Suprapubic skin (tissue), 4 donors: ENCODE measurements at regions not wholly inside any gene's neighbourhood (a gene's known extent, or its start where the extent isn't known, plus 50 kb on each side); places are given as distances from the start of the nearest gene placed in this dataset.

Experiments
- DNase-seq, 2 donors: peaks; one replicate each; pipeline ENCODE4 v3.0.0-alpha.2; 2019; ENCODE audit warnings: low spot score in 2 of 2
- H3K27ac ChIP-seq: fragments of 200-600 bp; sonication (generic); one replicate; pipeline ENCODE4 v1.5.1; 2019
- H3K27me3 ChIP-seq: fragments of 200-600 bp; sonication (generic); one replicate; pipeline ENCODE4 v1.5.1; 2019
- H3K36me3 ChIP-seq: fragments of 200-600 bp; sonication (generic); one replicate; pipeline ENCODE4 v1.5.1; 2019
- H3K4me1 ChIP-seq: fragments of 200-600 bp; sonication (generic); one replicate; pipeline ENCODE4 v1.5.1; 2019
- H3K4me3 ChIP-seq: fragments of 200-600 bp; sonication (generic); one replicate; pipeline ENCODE4 v1.5.1; 2019; ENCODE audit warnings: mild to moderate bottlenecking
- H3K9me3 ChIP-seq: fragments of 200-600 bp; sonication (generic); one replicate; pipeline ENCODE4 v1.5.1; 2019
- EP300 ChIP-seq: sonication (generic); formaldehyde crosslinking; IDR thresholded peaks from one replicate; pipeline ENCODE4 v1.6.1; 2017; ENCODE audit warnings: antibody characterized with exemption
- POLR2A ChIP-seq, 2 donors: fragments of 450-650 bp; IDR thresholded peaks; one replicate each; pipeline ENCODE4 v1.6.1; 2017; ENCODE audit warnings: antibody characterized with exemption in 2 of 2, mild to moderate bottlenecking in 2 of 2, moderate library complexity in 2 of 2
- POLR2AphosphoS5 ChIP-seq, 3 donors: sonication (generic); formaldehyde crosslinking; IDR thresholded peaks; one replicate each; pipeline ENCODE4 v1.6.1; 2017; ENCODE audit warnings: antibody characterized with exemption in 3 of 3
- WGBS: methylation state at CpG from one replicate; pipeline ENCODE4 v1.1.5; 2018; 5-methylcytosine and 5-hydroxymethylcytosine counted together
- TF ChIP-seq, protein P1 (sequence below), 2 donors: fragments of 200-600 bp in 1 of 2; fragments of 450-650 bp in 1 of 2; sonication (generic) in 1 of 2; IDR thresholded peaks; one replicate each; pipeline ENCODE4 v1.5.1; 2016 to 2019; ENCODE audit warnings: antibody characterized with exemption in 2 of 2, mild to moderate bottlenecking in 1 of 2, moderate library complexity in 1 of 2

DNA sequence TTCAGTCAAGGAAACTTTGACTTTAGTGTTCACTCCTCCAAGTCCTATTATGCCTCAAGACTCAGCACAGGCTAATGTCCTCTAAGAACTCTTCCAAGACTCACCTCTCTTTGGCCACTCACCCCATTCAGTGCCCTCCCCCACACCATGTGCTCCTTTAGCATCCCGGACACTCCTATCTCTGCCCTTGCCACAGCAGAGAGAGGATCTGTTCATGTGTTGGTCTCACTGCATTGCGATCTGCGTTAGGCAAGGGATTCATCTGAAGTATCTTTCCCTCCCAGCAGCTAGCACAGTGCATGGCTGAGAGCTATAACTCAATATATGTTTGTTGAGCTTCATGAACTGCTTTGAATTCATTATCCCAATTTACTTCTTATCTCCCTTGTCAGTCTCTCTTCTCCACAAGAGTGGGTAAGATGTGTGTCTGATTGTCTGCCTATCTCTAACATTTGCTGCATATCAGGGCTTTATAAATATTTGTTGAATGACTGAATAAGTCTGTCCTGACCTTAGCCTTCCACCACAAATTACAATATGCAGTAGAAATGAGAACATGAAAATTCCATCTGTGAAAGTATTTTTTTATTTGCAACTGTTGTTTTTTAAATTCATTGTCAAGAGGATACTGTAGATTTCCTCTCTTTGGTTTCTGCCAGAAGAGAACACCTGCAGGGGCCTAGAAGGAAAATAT lies 179.9 kb upstream of the NCKAP5 start:
- 94% methylated on average over 3 of the region's 3 CpGs for WGBS
- TF ChIP-seq EP300 (no peak), POLR2AphosphoS5 (IDR thresholded peaks at IDR 0.05) (no peak)
- DNase-seq = no peak
- H3K27ac ChIP-seq = no peak overlapping the region
- H3K27me3 ChIP-seq = no peaks in the 10 kb centered on the region
- H3K36me3 ChIP-seq = no peaks in the 10 kb centered on the region
- H3K4me1 ChIP-seq = no peaks in the 10 kb centered on the region
- H3K9me3 ChIP-seq = no peaks in the 10 kb centered on the region
- H3K4me3 ChIP-seq = no peak overlapping the region

DNA sequence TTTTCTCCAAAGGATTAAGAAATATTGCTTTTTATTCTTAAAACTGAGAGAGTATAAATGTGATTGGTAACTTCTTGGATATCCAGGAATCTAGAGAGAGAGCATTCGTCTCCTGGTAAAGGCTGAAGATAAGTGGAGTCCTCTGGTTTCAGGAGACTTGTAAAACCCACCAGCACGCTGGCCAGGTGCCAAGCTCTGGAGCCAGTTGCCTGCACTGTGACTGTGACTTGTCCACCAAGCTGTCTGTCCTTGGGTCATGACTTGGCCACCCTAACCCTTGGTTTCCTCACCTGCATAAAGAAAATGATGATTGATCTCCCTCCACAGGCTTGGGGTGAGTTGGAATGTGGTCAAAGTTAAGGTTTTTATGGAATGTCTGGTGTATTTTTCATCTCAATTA lies 185.4 kb upstream of the NCKAP5 start:
- no peak overlapping the region for H3K27ac ChIP-seq
- H3K36me3 ChIP-seq = no peaks in the 10 kb centered on the region
- no peaks in the 10 kb centered on the region for H3K9me3 ChIP-seq
- WGBS = 46% methylated on average over 2 of the region's 2 CpGs
- DNase-seq = no peak
- no peak overlapping the region for H3K4me3 ChIP-seq
- H3K27me3 ChIP-seq = no peaks in the 10 kb centered on the region
- H3K4me1 ChIP-seq = no peaks in the 10 kb centered on the region
- no peak for TF ChIP-seq EP300
- no peak for TF ChIP-seq POLR2A (IDR thresholded peaks at IDR 0.05)
- TF ChIP-seq POLR2AphosphoS5 (IDR thresholded peaks at IDR 0.05) = no peak
- TF ChIP-seq, protein P1, sequence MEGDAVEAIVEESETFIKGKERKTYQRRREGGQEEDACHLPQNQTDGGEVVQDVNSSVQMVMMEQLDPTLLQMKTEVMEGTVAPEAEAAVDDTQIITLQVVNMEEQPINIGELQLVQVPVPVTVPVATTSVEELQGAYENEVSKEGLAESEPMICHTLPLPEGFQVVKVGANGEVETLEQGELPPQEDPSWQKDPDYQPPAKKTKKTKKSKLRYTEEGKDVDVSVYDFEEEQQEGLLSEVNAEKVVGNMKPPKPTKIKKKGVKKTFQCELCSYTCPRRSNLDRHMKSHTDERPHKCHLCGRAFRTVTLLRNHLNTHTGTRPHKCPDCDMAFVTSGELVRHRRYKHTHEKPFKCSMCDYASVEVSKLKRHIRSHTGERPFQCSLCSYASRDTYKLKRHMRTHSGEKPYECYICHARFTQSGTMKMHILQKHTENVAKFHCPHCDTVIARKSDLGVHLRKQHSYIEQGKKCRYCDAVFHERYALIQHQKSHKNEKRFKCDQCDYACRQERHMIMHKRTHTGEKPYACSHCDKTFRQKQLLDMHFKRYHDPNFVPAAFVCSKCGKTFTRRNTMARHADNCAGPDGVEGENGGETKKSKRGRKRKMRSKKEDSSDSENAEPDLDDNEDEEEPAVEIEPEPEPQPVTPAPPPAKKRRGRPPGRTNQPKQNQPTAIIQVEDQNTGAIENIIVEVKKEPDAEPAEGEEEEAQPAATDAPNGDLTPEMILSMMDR (IDR thresholded peaks at IDR 0.05) = no peak

DNA sequence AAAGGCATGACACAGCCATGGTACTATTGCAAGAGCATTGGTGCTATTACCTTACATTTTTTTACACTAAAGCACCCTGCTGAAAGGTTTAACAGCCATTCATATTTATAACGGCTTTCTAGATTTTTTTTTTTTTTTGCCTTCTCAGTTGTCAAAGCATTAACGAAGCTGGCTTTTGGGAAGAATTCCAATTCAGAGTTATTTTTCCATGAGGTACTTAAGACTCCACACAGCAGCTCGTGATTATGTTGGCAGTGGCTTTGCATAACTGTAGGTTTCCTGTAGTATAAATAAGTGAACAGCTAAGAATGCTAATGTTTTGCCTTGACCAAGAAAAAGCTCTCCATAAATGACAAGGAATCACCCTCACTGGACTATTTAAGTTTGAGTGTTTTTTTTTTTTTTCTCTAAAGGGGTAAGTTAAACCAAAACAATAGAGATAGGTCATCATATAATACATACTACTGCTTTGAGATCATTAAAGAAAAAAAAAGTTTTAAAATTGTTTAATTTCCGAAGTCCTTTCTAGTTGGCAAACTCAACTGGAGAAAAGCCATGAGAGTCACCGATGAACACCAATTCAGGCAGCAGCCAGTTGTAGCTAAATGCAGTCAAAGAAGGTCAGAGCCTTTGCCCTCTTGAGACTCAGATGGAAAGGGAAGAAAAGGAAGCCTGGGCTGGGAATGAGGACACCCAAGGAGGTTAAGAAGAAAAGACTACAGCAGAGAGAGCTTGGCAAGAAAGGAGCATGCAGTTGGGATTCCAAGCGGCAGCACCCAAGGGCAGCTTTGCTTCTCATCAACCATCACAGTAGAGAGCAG lies 187.4 kb upstream of the NCKAP5 start:
- H3K4me1 ChIP-seq = no peaks in the 10 kb centered on the region
- no peaks in the 10 kb centered on the region for H3K9me3 ChIP-seq
- 31% methylated on average over 6 of the region's 6 CpGs for WGBS
- H3K27me3 ChIP-seq = no peaks in the 10 kb centered on the region
- TF ChIP-seq POLR2AphosphoS5 (IDR thresholded peaks at IDR 0.05) (no peak), EP300 (peak; percentile 75)
- no peak for DNase-seq
- H3K4me3 ChIP-seq = no peak overlapping the region
- no peak overlapping the region for H3K27ac ChIP-seq
- no peaks in the 10 kb centered on the region for H3K36me3 ChIP-seq

DNA sequence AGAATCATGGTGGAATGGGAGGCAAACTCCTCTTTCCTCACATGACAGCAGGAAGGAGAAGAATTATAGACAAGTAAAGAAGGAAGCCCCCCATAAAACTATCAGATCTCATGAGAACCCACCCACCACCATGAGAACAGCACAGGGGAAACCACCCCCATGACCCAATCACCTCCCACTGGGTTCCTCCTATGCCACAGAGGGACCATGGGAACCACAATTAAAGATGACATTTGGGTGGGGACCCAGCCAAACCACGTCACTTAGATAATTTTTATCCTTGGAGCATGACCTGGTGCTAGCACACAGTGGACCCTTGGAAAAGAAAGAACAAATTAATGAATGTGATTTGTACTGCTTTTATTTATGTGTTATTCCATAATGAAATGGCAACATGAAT lies 188.6 kb upstream of the NCKAP5 start:
- no peaks in the 10 kb centered on the region for H3K27me3 ChIP-seq
- H3K9me3 ChIP-seq = no peaks in the 10 kb centered on the region
- H3K4me1 ChIP-seq = no peaks in the 10 kb centered on the region
- no peaks in the 10 kb centered on the region for H3K36me3 ChIP-seq
- 58% methylated on average over 1 of the region's 1 CpG for WGBS
- DNase-seq = no peak
- H3K4me3 ChIP-seq = no peak overlapping the region
- H3K27ac ChIP-seq = no peak overlapping the region
- no peak for TF ChIP-seq POLR2AphosphoS5 (IDR thresholded peaks at IDR 0.05)

DNA sequence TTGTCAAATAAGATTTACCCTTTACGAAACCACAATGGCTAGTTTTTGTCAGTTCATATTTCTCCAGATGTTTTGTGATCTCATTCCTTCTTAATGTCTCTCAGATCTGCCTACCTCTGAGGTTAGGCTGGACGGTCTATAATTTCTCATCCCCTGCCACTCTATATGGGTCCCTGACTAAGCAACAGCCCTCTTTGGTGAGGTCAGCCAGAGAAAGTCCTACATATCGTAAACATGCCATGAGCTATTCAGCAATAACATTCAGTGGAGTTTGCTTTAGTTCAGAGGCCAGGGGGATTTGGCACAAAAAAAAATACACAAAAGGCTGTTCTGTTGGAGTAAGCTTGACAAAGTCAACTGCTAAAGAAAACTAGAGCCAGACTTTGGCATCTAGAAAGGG lies 192.1 kb upstream of the NCKAP5 start:
- DNase-seq = no peak
- H3K27me3 ChIP-seq = no peaks in the 10 kb centered on the region
- no peak overlapping the region for H3K4me3 ChIP-seq
- 82% methylated on average over 3 of the region's 3 CpGs for WGBS
- H3K27ac ChIP-seq = no peak overlapping the region
- TF ChIP-seq POLR2A (IDR thresholded peaks at IDR 0.05) (no peak), POLR2AphosphoS5 (IDR thresholded peaks at IDR 0.05) (no peak), EP300 (no peak)
- TF ChIP-seq, protein P1 (IDR thresholded peaks at IDR 0.05) = no peak
- H3K36me3 ChIP-seq = no peaks in the 10 kb centered on the region
- H3K4me1 ChIP-seq = peaks cover 2% of the 10 kb centered on the region
- no peaks in the 10 kb centered on the region for H3K9me3 ChIP-seq

DNA sequence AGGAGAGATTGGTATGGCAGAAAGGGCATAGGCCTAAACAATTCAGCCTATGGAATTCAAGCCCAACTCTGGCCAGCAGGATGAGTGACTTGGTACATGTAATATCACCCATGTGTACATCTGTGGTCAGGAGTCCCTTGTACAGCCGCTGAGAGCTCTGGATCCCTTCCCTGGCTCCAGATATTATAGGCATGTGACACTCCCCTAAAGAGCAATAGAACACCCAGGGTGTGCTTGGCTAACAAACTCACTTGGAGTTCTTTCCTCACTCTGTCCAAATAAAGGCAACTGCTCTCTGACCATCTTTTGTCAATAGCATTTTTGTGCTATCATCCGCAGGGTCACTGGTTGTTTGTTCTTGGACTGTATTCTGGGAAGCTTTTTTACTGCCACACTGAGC lies 197.4 kb upstream of the NCKAP5 start:
- no peak for DNase-seq
- no peaks in the 10 kb centered on the region for H3K36me3 ChIP-seq
- no peaks in the 10 kb centered on the region for H3K9me3 ChIP-seq
- 48% methylated on average over 2 of the region's 2 CpGs for WGBS
- no peak overlapping the region for H3K4me3 ChIP-seq
- H3K4me1 ChIP-seq = peaks cover 20% of the 10 kb centered on the region
- H3K27me3 ChIP-seq = no peaks in the 10 kb centered on the region
- no peak overlapping the region for H3K27ac ChIP-seq
- TF ChIP-seq POLR2AphosphoS5 (IDR thresholded peaks at IDR 0.05) (no peak), EP300 (no peak), POLR2A (IDR thresholded peaks at IDR 0.05) (no peak)
- TF ChIP-seq, protein P1 (IDR thresholded peaks at IDR 0.05) = no peak
